ENCODE measurements at regions not wholly inside any gene's neighbourhood (a gene's known extent, or its start where the extent isn't known, plus 50 kb on each side); places are given as distances from the start of the nearest gene placed in this dataset.

- no peaks in the 10 kb centered on the region for H3K4me1 Mint-ChIP-seq (ENCODE audit: low read depth)
- H3K9me3 Mint-ChIP-seq = no peaks in the 10 kb centered on the region
- H3K27ac Mint-ChIP-seq = no peak overlapping the region
- no peak overlapping the region for H3K4me3 Mint-ChIP-seq
- H3K27me3 Mint-ChIP-seq = no peaks in the 10 kb centered on the region
- no peaks in the 10 kb centered on the region for H3K36me3 Mint-ChIP-seq (ENCODE audit: low read depth)
These were observed 140.5 kb upstream of the PLET1 start for GRCh38 chr11:112401036-112401769.

DNA sequence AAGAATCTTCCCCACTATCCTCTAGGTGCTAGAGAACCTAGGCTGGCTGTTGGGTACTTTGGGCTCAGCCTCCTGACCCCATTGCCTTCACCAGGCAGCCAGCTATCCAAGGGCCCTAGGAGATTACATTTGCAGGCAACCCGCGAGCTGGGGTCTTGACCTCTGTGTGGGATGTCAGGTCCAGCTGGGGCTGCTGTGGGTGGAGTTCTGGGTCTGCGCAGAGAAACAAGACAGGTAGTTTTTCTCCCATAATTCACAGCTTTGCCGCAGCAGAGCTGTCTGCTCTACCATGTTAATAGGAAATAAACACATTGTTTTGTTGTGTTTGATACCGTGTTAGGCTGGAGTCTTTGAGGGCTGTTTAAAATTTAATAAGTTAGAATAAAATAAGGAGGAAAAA is 142.8 kb upstream of the PLET1 start:
- Mint-ChIP-seq H3K4me3 (no peak overlapping the region), H3K4me1 (ENCODE audit: low read depth) (no peaks in the 10 kb centered on the region), H3K27me3 (no peaks in the 10 kb centered on the region), H3K36me3 (ENCODE audit: low read depth) (no peaks in the 10 kb centered on the region), H3K9me3 (no peaks in the 10 kb centered on the region), H3K27ac (no peak overlapping the region)

DNA sequence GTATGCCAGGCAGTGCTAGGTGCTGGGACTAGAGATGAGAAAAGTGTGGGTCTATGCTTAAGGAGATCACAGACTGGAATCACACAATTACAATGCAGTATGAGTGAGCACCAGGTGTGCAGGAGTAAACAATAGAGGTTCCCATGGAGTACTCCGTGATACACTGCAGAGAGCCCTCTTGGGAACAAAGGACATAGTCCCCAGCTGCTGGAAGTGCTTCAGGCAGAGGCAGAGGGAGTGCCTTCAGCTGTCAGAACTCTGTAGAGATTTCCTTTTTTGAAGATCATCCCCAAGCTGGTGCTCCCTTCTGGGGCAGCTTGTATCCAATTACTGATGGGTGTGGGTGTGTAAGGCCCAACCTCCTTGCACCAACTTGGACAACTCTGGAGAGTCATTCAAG is 143.5 kb upstream of the PLET1 start:
- Mint-ChIP-seq H3K4me1 (ENCODE audit: low read depth) (no peaks in the 10 kb centered on the region), H3K9me3 (no peaks in the 10 kb centered on the region), H3K4me3 (no peak overlapping the region), H3K27ac (no peak overlapping the region), H3K27me3 (peaks cover 3% of the 10 kb centered on the region), H3K36me3 (ENCODE audit: low read depth) (no peaks in the 10 kb centered on the region)

DNA sequence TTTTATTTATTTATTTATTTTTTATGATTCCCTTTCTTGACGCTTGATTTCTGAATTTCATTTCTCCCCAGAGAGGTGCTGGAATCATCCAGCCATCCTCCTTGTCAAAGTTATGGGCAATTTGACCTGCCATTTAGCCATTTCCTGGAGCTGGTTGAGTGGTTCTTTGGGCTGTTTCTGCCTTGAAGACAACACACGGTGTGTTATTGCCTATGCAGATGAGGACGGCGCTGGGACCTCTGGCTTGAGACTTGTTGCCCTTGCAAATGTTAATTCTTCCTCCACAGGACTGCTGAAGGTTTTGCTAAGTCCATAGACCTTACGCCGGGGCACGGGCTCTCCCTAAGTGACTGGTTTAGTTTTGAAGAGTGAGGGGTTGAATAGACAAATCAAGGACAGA is 147.9 kb upstream of the PLET1 start:
- Mint-ChIP-seq H3K36me3 (ENCODE audit: low read depth) (peaks cover 6% of the 10 kb centered on the region), H3K9me3 (peaks cover 13% of the 10 kb centered on the region), H3K4me3 (no peak overlapping the region), H3K4me1 (ENCODE audit: low read depth) (no peaks in the 10 kb centered on the region), H3K27me3 (peaks cover 14% of the 10 kb centered on the region), H3K27ac (no peak overlapping the region)

DNA sequence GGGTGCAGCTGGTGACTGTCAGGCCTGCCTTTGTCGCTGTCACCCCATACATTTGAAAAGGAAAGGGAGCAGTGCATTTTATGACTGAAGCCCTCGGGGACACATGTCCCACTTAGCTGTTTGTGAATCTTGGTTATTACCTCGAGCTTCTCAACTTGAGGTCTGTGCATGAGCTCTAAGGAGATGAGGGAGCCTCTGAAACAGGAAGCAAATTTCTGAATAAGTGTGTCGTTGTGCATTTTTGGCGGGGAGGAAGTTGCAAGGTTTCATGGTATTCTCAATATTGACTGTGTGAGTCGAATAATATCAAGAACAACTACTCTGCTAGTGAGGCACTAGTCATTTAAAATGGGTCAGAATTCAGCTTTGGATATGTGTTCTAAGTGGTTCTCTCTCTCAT is 149.7 kb upstream of the PLET1 start:
- no peak overlapping the region for H3K4me3 Mint-ChIP-seq
- H3K9me3 Mint-ChIP-seq = peaks cover 16% of the 10 kb centered on the region
- no peaks in the 10 kb centered on the region for H3K4me1 Mint-ChIP-seq (ENCODE audit: low read depth)
- no peak overlapping the region for H3K27ac Mint-ChIP-seq
- peaks cover 28% of the 10 kb centered on the region for H3K27me3 Mint-ChIP-seq
- peaks cover 6% of the 10 kb centered on the region for H3K36me3 Mint-ChIP-seq (ENCODE audit: low read depth)

DNA sequence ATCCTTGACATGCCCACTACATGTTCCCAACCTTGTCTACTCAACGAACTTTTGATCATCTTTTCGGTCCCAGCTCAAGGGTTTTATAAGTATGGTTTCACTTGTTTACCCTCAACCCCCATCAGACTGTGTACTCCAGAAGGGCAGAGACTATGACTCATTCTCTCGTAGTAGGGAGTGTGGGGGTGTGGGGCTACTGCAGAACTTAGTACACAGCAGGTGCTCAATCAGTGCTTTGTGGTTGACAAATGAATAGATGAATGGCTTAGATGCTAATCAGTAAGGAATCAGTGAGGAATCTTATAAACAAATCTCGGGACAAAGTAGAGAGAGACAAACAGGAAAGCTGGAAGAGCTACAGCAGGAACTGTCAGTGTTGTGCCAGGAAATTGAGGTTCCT is 151.7 kb upstream of the PLET1 start:
- H3K27me3 Mint-ChIP-seq = peaks cover 35% of the 10 kb centered on the region
- H3K36me3 Mint-ChIP-seq (ENCODE audit: low read depth) = peaks cover 6% of the 10 kb centered on the region
- H3K27ac Mint-ChIP-seq = no peak overlapping the region
- H3K9me3 Mint-ChIP-seq = peaks cover 16% of the 10 kb centered on the region
- H3K4me1 Mint-ChIP-seq (ENCODE audit: low read depth) = no peaks in the 10 kb centered on the region
- H3K4me3 Mint-ChIP-seq = no peak overlapping the region

DNA sequence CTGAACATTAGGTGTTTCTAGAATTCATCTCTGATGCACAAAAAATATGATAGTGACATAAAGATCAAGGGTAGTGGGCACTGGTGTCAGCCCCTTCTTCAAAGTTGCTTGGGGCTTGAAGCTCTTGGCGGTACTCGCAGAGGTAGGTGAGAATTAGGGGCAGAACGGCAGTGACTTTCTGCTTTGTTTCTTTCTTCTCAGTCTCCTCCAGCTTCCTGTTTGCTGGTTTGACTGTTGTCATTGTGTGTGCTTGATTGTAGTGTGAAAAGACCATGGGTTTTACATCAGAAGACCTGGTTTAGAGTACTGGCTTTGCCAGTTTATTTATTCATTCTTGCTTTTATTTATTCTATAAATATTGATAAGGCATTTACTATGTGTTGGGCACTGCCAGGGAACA is 156.7 kb upstream of the PLET1 start:
- peaks cover 3% of the 10 kb centered on the region for H3K36me3 Mint-ChIP-seq (ENCODE audit: low read depth)
- no peaks in the 10 kb centered on the region for H3K4me1 Mint-ChIP-seq (ENCODE audit: low read depth)
- H3K27ac Mint-ChIP-seq = no peak overlapping the region
- no peak overlapping the region for H3K4me3 Mint-ChIP-seq
- peaks cover 27% of the 10 kb centered on the region for H3K27me3 Mint-ChIP-seq
- H3K9me3 Mint-ChIP-seq = peaks cover 8% of the 10 kb centered on the region

GRCh38 chr11:112418438-112418837 is 157.8 kb upstream of the PLET1 start:
- H3K4me1 Mint-ChIP-seq (ENCODE audit: low read depth) = no peaks in the 10 kb centered on the region
- no peak overlapping the region for H3K4me3 Mint-ChIP-seq
- peaks cover 22% of the 10 kb centered on the region for H3K27me3 Mint-ChIP-seq
- H3K9me3 Mint-ChIP-seq = peaks cover 4% of the 10 kb centered on the region
- no peak overlapping the region for H3K27ac Mint-ChIP-seq
- no peaks in the 10 kb centered on the region for H3K36me3 Mint-ChIP-seq (ENCODE audit: low read depth)

DNA sequence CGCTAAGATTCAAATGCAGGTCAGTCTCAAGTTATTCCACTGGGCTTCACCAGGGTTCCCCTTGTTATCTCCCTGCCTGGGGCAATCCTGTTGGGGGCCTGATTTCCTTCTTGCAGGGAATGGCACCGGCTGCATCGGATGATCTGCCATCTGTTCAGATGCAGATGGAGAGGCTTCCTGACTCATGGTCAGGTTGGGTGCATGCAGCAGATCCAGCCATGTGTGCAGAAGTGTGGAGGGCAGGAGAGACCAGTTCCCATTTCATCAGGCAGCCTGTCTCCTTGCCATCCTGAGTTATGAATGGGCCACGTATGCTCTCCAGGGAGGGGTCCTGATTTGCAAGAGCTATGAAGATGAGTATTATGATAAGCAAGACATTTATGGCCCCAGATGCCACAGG is 161.2 kb upstream of the PLET1 start:
- no peaks in the 10 kb centered on the region for H3K4me1 Mint-ChIP-seq (ENCODE audit: low read depth)
- no peaks in the 10 kb centered on the region for H3K27me3 Mint-ChIP-seq
- no peak overlapping the region for H3K27ac Mint-ChIP-seq
- H3K4me3 Mint-ChIP-seq = no peak overlapping the region
- no peaks in the 10 kb centered on the region for H3K9me3 Mint-ChIP-seq
- no peaks in the 10 kb centered on the region for H3K36me3 Mint-ChIP-seq (ENCODE audit: low read depth)

GRCh38 chr11:112425121-112425520 is 164.5 kb upstream of the PLET1 start:
- H3K27me3 Mint-ChIP-seq = no peaks in the 10 kb centered on the region
- no peak overlapping the region for H3K4me3 Mint-ChIP-seq
- H3K27ac Mint-ChIP-seq = no peak overlapping the region
- peaks cover 4% of the 10 kb centered on the region for H3K9me3 Mint-ChIP-seq
- H3K4me1 Mint-ChIP-seq (ENCODE audit: low read depth) = no peaks in the 10 kb centered on the region
- H3K36me3 Mint-ChIP-seq (ENCODE audit: low read depth) = no peaks in the 10 kb centered on the region

DNA sequence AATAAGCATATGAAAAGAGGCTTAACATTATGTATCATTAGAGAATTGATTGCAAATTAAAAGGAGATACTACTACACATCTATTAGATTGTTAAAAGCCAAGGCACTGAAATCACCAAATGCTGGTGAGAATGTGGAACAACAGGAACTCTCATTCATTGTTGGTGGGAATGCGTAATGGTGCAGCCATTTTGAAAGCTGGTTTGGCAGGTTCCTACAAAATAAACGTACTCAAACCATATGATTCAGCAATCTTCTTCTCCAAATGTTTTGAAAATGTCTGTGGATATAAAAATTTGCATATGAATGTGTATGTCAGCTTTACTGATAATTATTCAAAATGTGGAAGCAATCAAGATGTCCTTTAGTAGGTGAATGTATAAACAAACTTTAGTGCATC is 176.4 kb upstream of the PLET1 start:
- Mint-ChIP-seq H3K4me1 (ENCODE audit: low read depth) (no peaks in the 10 kb centered on the region), H3K9me3 (peaks cover 22% of the 10 kb centered on the region), H3K36me3 (ENCODE audit: low read depth) (no peaks in the 10 kb centered on the region), H3K27me3 (peaks cover 30% of the 10 kb centered on the region), H3K4me3 (no peak overlapping the region), H3K27ac (no peak overlapping the region)

- H3K9me3 Mint-ChIP-seq = peaks cover 22% of the 10 kb centered on the region
- H3K4me1 Mint-ChIP-seq (ENCODE audit: low read depth) = no peaks in the 10 kb centered on the region
- H3K27ac Mint-ChIP-seq = no peak overlapping the region
- H3K4me3 Mint-ChIP-seq = no peak overlapping the region
- H3K27me3 Mint-ChIP-seq = peaks cover 16% of the 10 kb centered on the region
- H3K36me3 Mint-ChIP-seq (ENCODE audit: low read depth) = no peaks in the 10 kb centered on the region
These were observed 179.0 kb upstream of the PLET1 start for GRCh38 chr11:112439614-112440013.

DNA sequence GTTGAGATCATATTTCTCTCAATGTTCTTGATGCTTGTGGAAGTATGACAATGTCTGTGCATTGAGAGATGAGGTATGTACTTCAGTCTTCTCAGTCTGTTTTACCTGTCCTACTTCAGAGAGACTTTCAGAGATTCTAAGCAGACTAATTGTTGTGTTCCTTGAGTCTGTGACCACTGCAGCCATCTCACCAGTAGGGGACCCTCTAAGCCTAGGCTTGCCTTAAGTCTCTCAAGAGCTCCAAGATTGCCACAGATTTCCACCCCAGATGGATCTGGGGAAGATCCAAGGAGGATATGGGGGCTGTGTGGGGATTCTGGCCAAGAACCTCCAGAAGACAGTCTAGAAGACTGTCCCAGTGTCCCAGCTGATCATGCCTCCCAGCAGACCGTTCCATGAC is 179.9 kb upstream of the PLET1 start:
- Mint-ChIP-seq H3K27me3 (peaks cover 16% of the 10 kb centered on the region), H3K4me3 (no peak overlapping the region), H3K36me3 (ENCODE audit: low read depth) (no peaks in the 10 kb centered on the region), H3K4me1 (ENCODE audit: low read depth) (no peaks in the 10 kb centered on the region), H3K27ac (no peak overlapping the region), H3K9me3 (peaks cover 27% of the 10 kb centered on the region)

GRCh38 chr11:112448168-112448567 is 187.5 kb upstream of the PLET1 start:
- H3K4me3 Mint-ChIP-seq = no peak overlapping the region
- peaks cover 6% of the 10 kb centered on the region for H3K27me3 Mint-ChIP-seq
- peaks cover 12% of the 10 kb centered on the region for H3K9me3 Mint-ChIP-seq
- no peaks in the 10 kb centered on the region for H3K4me1 Mint-ChIP-seq (ENCODE audit: low read depth)
- H3K36me3 Mint-ChIP-seq (ENCODE audit: low read depth) = no peaks in the 10 kb centered on the region
- H3K27ac Mint-ChIP-seq = no peak overlapping the region

DNA sequence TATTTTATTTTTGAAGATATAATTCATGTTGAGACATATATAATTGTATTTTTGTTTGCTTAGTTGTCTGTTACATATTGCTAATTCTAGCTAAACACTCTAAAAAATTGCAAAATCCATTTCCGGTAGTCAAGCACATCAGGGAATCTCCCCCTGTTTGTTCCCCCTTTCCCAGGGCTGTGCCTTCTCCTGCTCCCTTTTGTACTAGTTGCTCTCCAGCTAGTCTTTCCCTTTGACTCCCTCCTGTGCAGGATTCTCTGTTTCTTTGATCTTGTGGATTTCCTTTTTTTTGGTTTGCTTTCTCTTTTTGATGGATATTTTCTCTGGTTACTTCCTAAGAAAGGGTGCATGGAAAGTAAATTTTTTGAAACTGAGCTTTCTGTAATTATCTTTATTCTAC is 188.1 kb upstream of the PLET1 start:
- no peaks in the 10 kb centered on the region for H3K4me1 Mint-ChIP-seq (ENCODE audit: low read depth)
- H3K4me3 Mint-ChIP-seq = no peak overlapping the region
- peaks cover 12% of the 10 kb centered on the region for H3K9me3 Mint-ChIP-seq
- no peak overlapping the region for H3K27ac Mint-ChIP-seq
- peaks cover 6% of the 10 kb centered on the region for H3K27me3 Mint-ChIP-seq
- no peaks in the 10 kb centered on the region for H3K36me3 Mint-ChIP-seq (ENCODE audit: low read depth)

- no peaks in the 10 kb centered on the region for H3K27me3 Mint-ChIP-seq
- H3K4me1 Mint-ChIP-seq (ENCODE audit: low read depth) = no peaks in the 10 kb centered on the region
These were observed 190.6 kb upstream of the PLET1 start for GRCh38 chr11:112451250-112451649.

More at GRCh38 chr11:112451250-112451649, 190.6 kb upstream of the PLET1 start:
- Mint-ChIP-seq H3K27ac (no peak overlapping the region), H3K36me3 (ENCODE audit: low read depth) (no peaks in the 10 kb centered on the region), H3K4me3 (no peak overlapping the region), H3K9me3 (no peaks in the 10 kb centered on the region)
